Epithelial cell of esophagus (primary cell): ENCODE measurements at regions not wholly inside any gene's neighbourhood (a gene's known extent, or its start where the extent isn't known, plus 50 kb on each side); places are given as distances from the start of the nearest gene placed in this dataset.

Source experiments
- DNase-seq: peaks from one replicate; pipeline ENCODE4 v3.0.0; 2010; ENCODE audit warnings: low read depth
- H3K4me3 ChIP-seq: 2 replicates; pipeline ENCODE4 v1.5.1; 2011; ENCODE audit warnings: mild to moderate bottlenecking, low read length, control low read depth
- TF ChIP-seq, protein P1 (sequence below): IDR thresholded peaks from 2 replicates; pipeline ENCODE4 v1.5.1; 2011; ENCODE audit warnings: low read depth, mild to moderate bottlenecking, low read length, control low read depth, inconsistent platforms; ENCODE audit not compliant: insufficient read depth; ENCODE audit errors: missing control alignments

DNA sequence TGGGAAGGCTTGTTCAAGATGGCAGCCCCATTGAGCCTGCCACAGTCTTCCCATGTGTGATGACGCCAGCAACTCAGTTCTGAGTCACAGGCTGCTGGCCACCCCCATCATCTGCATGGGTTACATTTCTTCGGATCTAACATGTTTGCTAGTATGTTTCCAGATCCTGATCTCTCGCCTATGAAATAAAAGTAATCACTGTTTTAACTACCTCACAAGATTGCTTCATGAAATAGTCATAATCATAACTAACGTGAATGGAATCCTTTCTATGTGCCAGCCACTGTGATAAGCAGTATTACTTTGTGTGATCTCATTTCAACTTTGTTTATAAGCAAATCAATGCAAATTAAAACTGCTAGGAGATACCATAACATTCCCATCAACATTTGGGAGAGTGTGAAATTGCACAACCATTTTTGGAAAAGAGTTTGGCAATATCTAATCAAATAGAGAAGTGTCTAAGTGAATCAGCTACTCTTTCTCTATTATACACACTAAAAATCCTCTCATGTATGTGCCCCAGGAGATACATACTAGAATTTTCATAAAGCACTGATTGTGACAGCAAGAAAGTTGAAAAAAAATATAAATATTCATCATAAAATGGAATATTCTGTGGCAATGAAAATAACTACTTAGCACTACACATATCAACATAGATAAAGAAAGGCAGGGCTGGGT, 300.2 kb upstream of the IRX5 start:
- DNase-seq, result peak; percentile 58
- TF ChIP-seq, protein P1, sequence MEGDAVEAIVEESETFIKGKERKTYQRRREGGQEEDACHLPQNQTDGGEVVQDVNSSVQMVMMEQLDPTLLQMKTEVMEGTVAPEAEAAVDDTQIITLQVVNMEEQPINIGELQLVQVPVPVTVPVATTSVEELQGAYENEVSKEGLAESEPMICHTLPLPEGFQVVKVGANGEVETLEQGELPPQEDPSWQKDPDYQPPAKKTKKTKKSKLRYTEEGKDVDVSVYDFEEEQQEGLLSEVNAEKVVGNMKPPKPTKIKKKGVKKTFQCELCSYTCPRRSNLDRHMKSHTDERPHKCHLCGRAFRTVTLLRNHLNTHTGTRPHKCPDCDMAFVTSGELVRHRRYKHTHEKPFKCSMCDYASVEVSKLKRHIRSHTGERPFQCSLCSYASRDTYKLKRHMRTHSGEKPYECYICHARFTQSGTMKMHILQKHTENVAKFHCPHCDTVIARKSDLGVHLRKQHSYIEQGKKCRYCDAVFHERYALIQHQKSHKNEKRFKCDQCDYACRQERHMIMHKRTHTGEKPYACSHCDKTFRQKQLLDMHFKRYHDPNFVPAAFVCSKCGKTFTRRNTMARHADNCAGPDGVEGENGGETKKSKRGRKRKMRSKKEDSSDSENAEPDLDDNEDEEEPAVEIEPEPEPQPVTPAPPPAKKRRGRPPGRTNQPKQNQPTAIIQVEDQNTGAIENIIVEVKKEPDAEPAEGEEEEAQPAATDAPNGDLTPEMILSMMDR, result no peak
- no peak overlapping the region for H3K4me3 ChIP-seq

GRCh38 chr16:54628796-54629625, 301.7 kb upstream of the IRX5 start:
- H3K4me3 ChIP-seq, result no peak overlapping the region
- DNase-seq, result no peak

DNA sequence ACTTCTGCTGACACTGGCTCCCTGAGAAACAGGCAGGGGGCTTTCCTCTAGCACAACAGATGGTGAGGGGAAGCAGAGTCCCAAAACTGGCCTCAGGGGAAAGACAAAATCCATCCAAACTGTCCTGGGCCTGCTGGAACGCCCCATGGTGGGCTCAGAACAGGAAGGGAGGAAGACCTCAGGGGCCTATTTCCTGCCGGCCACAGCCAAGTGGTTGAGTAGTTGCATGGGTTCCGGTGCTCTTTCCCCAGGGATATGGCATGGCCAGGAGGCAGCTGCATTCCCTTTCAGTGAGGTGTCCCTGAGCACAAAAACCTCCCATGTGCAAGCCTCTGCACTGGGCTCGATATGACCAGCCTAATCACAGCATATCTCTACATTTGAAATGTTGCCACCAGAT, 303.0 kb upstream of the IRX5 start:
- no peak overlapping the region for H3K4me3 ChIP-seq
- TF ChIP-seq, protein P1, result no peak
- no peak for DNase-seq

More at GRCh38 chr16:54628796-54629625, 301.7 kb upstream of the IRX5 start:
- TF ChIP-seq, protein P1, result no peak

DNA sequence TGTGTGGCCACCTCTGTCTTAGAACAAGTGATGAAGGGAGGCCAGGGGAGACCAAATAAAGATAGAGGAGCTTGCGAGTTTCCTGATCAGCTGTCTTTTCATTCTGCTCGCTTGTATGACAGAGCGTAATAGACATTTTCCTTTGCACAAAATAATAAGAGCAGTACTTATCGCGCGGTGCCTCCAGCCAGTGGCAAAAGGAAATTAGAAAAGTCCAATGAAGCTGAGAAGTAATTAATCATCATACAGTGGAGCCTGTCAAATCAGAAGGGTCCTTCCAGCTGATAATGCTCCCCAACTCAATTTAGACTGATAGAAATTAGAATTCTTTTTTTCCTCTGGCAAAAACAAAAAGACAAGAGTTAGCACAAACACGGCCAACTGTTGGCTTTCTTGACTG, 307.0 kb upstream of the IRX5 start:
- TF ChIP-seq, protein P1, result no peak
- DNase-seq, result no peak
- H3K4me3 ChIP-seq, result no peak overlapping the region

GRCh38 chr16:54620197-54620596, 310.5 kb upstream of the IRX5 start:
- TF ChIP-seq, protein P1, result no peak
- DNase-seq, result no peak

DNA sequence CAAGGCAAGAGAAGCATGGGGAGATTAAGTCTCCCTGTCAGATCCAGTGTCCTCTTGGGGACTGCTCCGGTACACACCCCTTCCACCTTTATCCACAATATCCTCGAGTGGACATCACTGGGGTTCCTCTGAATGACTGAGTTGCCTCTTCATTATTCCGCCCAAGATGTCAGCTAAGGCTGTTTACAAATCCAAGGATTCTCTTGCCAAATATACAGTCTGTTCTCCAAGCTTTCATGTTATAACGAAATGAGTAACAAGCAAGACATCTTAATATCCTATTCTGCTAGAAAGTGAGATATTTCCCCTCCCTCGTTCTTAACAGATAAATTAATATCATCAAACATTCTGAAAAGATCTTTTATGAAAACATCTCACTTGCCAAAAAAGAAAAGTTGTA, 314.1 kb upstream of the IRX5 start:
- TF ChIP-seq, protein P1, result no peak
- no peak overlapping the region for H3K4me3 ChIP-seq
- no peak for DNase-seq

More at GRCh38 chr16:54620197-54620596, 310.5 kb upstream of the IRX5 start:
- no peak overlapping the region for H3K4me3 ChIP-seq
